ENCODE measurements at regions not wholly inside any gene's neighbourhood (a gene's known extent, or its start where the extent isn't known, plus 50 kb on each side); places are given as distances from the start of the nearest gene placed in this dataset.

GRCh38 chr10:6719561-6719960 is 139.5 kb upstream of the PRKCQ start:
- H3K4me3 ChIP-seq (ENCODE audit: low read depth, low read length), result no peak overlapping the region
- TF ChIP-seq, protein P1, sequence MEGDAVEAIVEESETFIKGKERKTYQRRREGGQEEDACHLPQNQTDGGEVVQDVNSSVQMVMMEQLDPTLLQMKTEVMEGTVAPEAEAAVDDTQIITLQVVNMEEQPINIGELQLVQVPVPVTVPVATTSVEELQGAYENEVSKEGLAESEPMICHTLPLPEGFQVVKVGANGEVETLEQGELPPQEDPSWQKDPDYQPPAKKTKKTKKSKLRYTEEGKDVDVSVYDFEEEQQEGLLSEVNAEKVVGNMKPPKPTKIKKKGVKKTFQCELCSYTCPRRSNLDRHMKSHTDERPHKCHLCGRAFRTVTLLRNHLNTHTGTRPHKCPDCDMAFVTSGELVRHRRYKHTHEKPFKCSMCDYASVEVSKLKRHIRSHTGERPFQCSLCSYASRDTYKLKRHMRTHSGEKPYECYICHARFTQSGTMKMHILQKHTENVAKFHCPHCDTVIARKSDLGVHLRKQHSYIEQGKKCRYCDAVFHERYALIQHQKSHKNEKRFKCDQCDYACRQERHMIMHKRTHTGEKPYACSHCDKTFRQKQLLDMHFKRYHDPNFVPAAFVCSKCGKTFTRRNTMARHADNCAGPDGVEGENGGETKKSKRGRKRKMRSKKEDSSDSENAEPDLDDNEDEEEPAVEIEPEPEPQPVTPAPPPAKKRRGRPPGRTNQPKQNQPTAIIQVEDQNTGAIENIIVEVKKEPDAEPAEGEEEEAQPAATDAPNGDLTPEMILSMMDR (IDR thresholded peaks at IDR 0.05; ENCODE audit: borderline replicate concordance, insufficient read depth, low read depth, low read length), result no peak

DNA sequence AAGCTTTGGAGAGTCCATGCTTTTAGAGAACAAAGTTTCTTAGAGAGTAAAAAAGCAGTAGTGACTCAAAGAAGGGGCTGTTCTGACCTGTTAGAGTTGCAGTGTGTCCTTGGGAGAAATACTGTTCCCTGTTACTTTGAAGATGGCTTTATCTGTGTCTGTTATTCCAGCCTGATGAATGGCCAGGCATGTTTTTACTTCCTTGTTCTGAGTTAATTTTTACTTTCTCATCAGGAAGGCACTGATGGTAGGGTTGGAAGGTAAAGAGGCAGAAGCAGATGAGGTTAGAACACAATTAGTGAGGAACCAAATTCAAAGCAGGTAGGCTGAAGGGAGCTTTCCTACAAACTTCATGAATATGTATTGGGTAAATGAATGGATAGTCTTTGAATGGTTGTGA is 138.5 kb upstream of the PRKCQ start:
- H3K4me3 ChIP-seq (ENCODE audit: low read depth, low read length), result no peak overlapping the region
- TF ChIP-seq, protein P1 (IDR thresholded peaks at IDR 0.05; ENCODE audit: borderline replicate concordance, insufficient read depth, low read depth, low read length), result no peak

- no peak overlapping the region for H3K4me3 ChIP-seq (ENCODE audit: low read depth, low read length)
- TF ChIP-seq, protein P1 (IDR thresholded peaks at IDR 0.05; ENCODE audit: borderline replicate concordance, insufficient read depth, low read depth, low read length), result no peak
These were observed 136.4 kb upstream of the PRKCQ start for GRCh38 chr10:6716516-6716915.

DNA sequence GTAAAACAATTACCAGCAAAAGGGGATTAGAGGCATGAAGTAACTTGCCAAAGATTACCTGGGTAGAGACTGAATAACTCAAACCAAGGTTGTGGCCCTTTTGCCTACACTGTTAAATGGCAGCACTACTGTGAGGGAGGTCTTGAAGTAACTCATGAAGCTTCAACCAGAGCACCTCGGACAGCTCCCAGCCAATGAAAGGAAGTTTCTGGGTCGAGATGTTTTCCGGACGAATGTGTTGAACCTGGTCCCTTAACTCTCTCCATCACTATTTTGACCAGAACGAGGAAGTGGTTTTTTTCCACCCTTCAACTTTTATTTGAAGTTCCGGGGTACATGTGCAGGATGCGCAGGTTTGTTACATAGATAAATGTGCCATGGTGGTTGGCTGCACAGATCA is 133.6 kb upstream of the PRKCQ start:
- no peak overlapping the region for H3K4me3 ChIP-seq (ENCODE audit: low read depth, low read length)
- TF ChIP-seq, protein P1 (IDR thresholded peaks at IDR 0.05; ENCODE audit: borderline replicate concordance, insufficient read depth, low read depth, low read length), result no peak

- no peak overlapping the region for H3K4me3 ChIP-seq (ENCODE audit: low read depth, low read length)
- TF ChIP-seq, protein P1 (IDR thresholded peaks at IDR 0.05; ENCODE audit: borderline replicate concordance, insufficient read depth, low read depth, low read length), result no peak
These were observed 133.0 kb upstream of the PRKCQ start for GRCh38 chr10:6713120-6713519.

DNA sequence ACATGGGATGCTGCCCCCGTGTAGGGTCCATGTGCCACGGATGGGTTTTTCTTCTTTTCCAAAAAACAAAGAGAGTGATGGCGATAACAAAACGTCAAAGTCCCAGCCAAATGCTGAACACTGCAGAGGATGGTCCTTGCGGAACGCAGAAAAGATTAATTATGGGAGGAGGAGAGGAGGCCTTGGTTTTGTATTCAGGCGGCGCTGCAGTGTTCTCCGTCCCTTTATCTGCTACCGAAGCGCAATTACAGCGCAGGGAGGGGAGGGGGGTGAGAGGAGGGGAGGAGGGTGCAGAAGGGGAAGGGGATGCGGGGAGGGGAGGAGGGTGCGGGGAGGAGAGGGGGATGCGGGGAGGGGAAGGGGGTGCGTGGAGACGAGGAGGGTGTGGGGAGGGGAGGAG is 131.8 kb upstream of the PRKCQ start:
- H3K4me3 ChIP-seq (ENCODE audit: low read depth, low read length), result no peak overlapping the region
- TF ChIP-seq, protein P1 (IDR thresholded peaks at IDR 0.05; ENCODE audit: borderline replicate concordance, insufficient read depth, low read depth, low read length), result no peak

DNA sequence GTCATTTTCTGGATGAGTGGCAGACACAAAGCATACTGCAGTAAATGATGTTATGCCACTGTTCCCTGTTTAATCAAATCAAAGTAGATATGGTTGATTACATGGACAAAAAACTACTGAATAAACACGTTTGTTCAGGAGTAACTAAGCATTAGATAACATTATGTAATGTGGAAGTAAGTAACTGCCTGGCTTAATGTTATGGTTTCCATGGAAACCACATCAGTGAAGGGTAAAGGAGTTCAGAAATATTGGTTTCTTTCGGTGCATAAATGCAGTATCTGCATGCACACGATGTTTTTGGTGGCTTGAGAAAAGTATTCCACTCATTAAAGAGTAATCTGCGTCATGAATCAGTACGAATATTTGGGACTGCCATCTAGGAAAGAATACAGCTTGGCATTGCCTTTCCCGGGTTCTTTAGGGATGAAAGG is 131.3 kb upstream of the PRKCQ start:
- no peak overlapping the region for H3K4me3 ChIP-seq (ENCODE audit: low read depth, low read length)
- TF ChIP-seq, protein P1 (IDR thresholded peaks at IDR 0.05; ENCODE audit: borderline replicate concordance, insufficient read depth, low read depth, low read length), result no peak

All from GM12875 (cell line).